SK-N-SH (cell line): ENCODE measurements at regions not wholly inside any gene's neighbourhood (a gene's known extent, or its start where the extent isn't known, plus 50 kb on each side); places are given as distances from the start of the nearest gene placed in this dataset.

Source experiments
- CTCF ChIA-PET: fragments of 300-600, 350-600 bp; formaldehyde crosslinking; extraction: SDS; loops from one replicate; lab custom pipeline; 2021; lab: Yijun Ruan, JAX
- POLR2A ChIA-PET: fragments of 350-600 bp; sonication (Branson Sonifier 250); formaldehyde crosslinking; extraction: SDS; loops from one replicate; lab custom pipeline; 2020; ENCODE audit warnings: antibody characterized with exemption, inconsistent platforms; lab: Yijun Ruan, JAX
- DNase-seq: peaks from one replicate; pipeline ENCODE4 v3.0.0; 2012
- H2AFZ ChIP-seq: fragments of 200-600 bp; sonication (generic); 2 replicates; pipeline ENCODE4 v1.8.1; 2016; ENCODE audit warnings: antibody characterized with exemption, mild to moderate bottlenecking, low read depth
- H3F3A ChIP-seq: fragments of 200-600 bp; sonication (generic); replicated peaks from 2 replicates; pipeline ENCODE3; 2016; ENCODE audit warnings: antibody characterized with exemption, mild to moderate bottlenecking; ENCODE audit not compliant: insufficient read depth
- H3K27ac ChIP-seq, 2 experiments: fragments of 200-500 bp in 1 of 2; fragments of 200-600 bp in 1 of 2; sonication (Bioruptor generic) in 1 of 2; sonication (generic), shearing (Covaris generic) in 1 of 2; 2 replicates each; pipeline versions ENCODE4 v1.5.1 to v1.6.1; 2014 to 2016; ENCODE audit warnings: low read depth in 2 of 2, inconsistent platforms in 1 of 2, low read length in 1 of 2, mild to moderate bottlenecking in 1 of 2, mixed read lengths in 1 of 2
- H3K27me3 ChIP-seq: fragments of 200-600 bp; sonication (generic), shearing (Covaris generic); 2 replicates; pipeline ENCODE4 v1.6.1; 2016; ENCODE audit warnings: mixed run types; ENCODE audit not compliant: insufficient read depth
- H3K36me3 ChIP-seq, 2 experiments: fragments of 200-500 bp in 1 of 2; fragments of 200-600 bp in 1 of 2; sonication (Bioruptor generic) in 1 of 2; sonication (generic) in 1 of 2; replicated peaks in 1 of 2; 2 replicates each; pipeline versions ENCODE3 to v1.5.1; 2014 to 2016; ENCODE audit warnings: low read length in 1 of 2, mild to moderate bottlenecking in 1 of 2; ENCODE audit not compliant: insufficient read depth in 2 of 2, control insufficient read depth in 1 of 2
- H3K4me1 ChIP-seq, 2 experiments: fragments of 200-500 bp in 1 of 2; fragments of 200-600 bp in 1 of 2; sonication (Bioruptor generic) in 1 of 2; sonication (generic), shearing (Covaris generic) in 1 of 2; 2 replicates each; pipeline versions ENCODE4 v1.5.1 to v1.6.1; 2014 to 2016; ENCODE audit warnings: low read depth in 1 of 2, low read length in 1 of 2, mixed run types in 1 of 2; ENCODE audit not compliant: insufficient read depth in 2 of 2, control insufficient read depth in 1 of 2
- H3K4me2 ChIP-seq: fragments of 200-600 bp; sonication (generic), shearing (Covaris generic); 2 replicates; pipeline ENCODE4 v1.6.1; 2017; ENCODE audit warnings: mixed run types
- H3K4me3 ChIP-seq, 2 experiments: fragments of 200-500 bp in 1 of 2; fragments of 200-600 bp in 1 of 2; sonication (Bioruptor generic) in 1 of 2; sonication (generic), shearing (Covaris generic) in 1 of 2; 2 replicates each; pipeline versions ENCODE4 v1.5.1 to v1.8.1; 2014 to 2016; ENCODE audit warnings: low read depth in 2 of 2, inconsistent platforms in 1 of 2, low read length in 1 of 2, mild to moderate bottlenecking in 1 of 2, mixed read lengths in 1 of 2, moderate library complexity in 1 of 2
- H3K79me2 ChIP-seq: fragments of 200-600 bp; sonication (generic); 2 replicates; pipeline ENCODE4 v1.8.1; 2017; ENCODE audit warnings: mild to moderate bottlenecking; ENCODE audit not compliant: insufficient read depth
- H3K9ac ChIP-seq: fragments of 200-600 bp; sonication (generic); 2 replicates; pipeline ENCODE4 v1.6.1; 2017; ENCODE audit warnings: mixed run types
- H3K9me2 ChIP-seq: fragments of 200-600 bp; sonication (generic); 2 replicates; pipeline ENCODE4 v1.6.1; 2017; ENCODE audit warnings: mixed run types
- H3K9me3 ChIP-seq: fragments of 200-600 bp; sonication (generic); 2 replicates; pipeline ENCODE4 v1.6.1; 2017; ENCODE audit warnings: mixed run types, mild to moderate bottlenecking, moderate library complexity
- H4K20me1 ChIP-seq: fragments of 200-600 bp; sonication (generic); 2 replicates; pipeline ENCODE4 v1.6.1; 2017; ENCODE audit warnings: mild to moderate bottlenecking, mixed run types; ENCODE audit not compliant: insufficient read depth
- EP300 ChIP-seq, 2 experiments: IDR thresholded peaks; 2 replicates each; pipeline versions ENCODE4 v1.4.0 to v1.6.1; 2012; ENCODE audit warnings: borderline replicate concordance in 1 of 2, low read depth in 1 of 2, low read length in 1 of 2
- EZH2phosphoT487 ChIP-seq: fragments of 200-600 bp; sonication (generic); IDR thresholded peaks from 2 replicates; pipeline ENCODE4 v1.6.1; 2017; ENCODE audit warnings: low read depth, mixed run types, mild to moderate bottlenecking, antibody characterized with exemption, moderate library complexity, borderline replicate concordance
- FOXJ3 ChIP-seq: sonication (generic); formaldehyde crosslinking; IDR thresholded peaks from 2 replicates; pipeline ENCODE4 v1.5.1; 2020; ENCODE audit warnings: mild to moderate bottlenecking, missing genetic modification reagents
- FOXM1 ChIP-seq: IDR thresholded peaks from 2 replicates; pipeline ENCODE4 v1.4.0; 2012; ENCODE audit warnings: low read depth, mild to moderate bottlenecking
- IRF3 ChIP-seq: fragments of 150-350 bp; IDR thresholded peaks from 2 replicates; pipeline ENCODE4 v1.6.1; 2016; ENCODE audit warnings: mild to moderate bottlenecking, low read depth, low read length
- JUND ChIP-seq: IDR thresholded peaks from 2 replicates; pipeline ENCODE4 v1.4.0; 2012
- MAX ChIP-seq: IDR thresholded peaks from 2 replicates; pipeline ENCODE4 v1.4.0; 2012; ENCODE audit warnings: low read depth
- NFIC ChIP-seq: IDR thresholded peaks from 2 replicates; pipeline ENCODE4 v1.4.0; 2012; ENCODE audit warnings: borderline replicate concordance
- TEAD4 ChIP-seq: IDR thresholded peaks from 2 replicates; pipeline ENCODE4 v1.4.0; 2012; ENCODE audit warnings: mild to moderate bottlenecking, borderline replicate concordance; ENCODE audit not compliant: insufficient read depth
- USF1 ChIP-seq: IDR thresholded peaks from 2 replicates; pipeline ENCODE4 v1.4.0; 2012; ENCODE audit warnings: low read depth, borderline replicate concordance
- YY1 ChIP-seq: IDR thresholded peaks from 2 replicates; pipeline ENCODE4 v1.4.0; 2012; ENCODE audit warnings: low read depth, mild to moderate bottlenecking
- ZBTB33 ChIP-seq: IDR thresholded peaks from 2 replicates; pipeline ENCODE4 v1.4.0; 2012; ENCODE audit warnings: low read depth, borderline replicate concordance
- WGBS: methylation state at CpG from one replicate; pipeline ENCODE4 v1.1.6; 2017; ENCODE audit warnings: low lambda C conversion rate; 5-methylcytosine and 5-hydroxymethylcytosine counted together

GRCh38 chrX:9189286-9189685 lies 155.4 kb upstream of the FAM9B start:
- H3K4me2 ChIP-seq, result no peak overlapping the region
- POLR2A ChIA-PET, result no interaction called here

More at GRCh38 chrX:9189286-9189685, 155.4 kb upstream of the FAM9B start:
- Histone ChIP-seq H3K9me3 (no peaks in the 10 kb centered on the region), H3K36me3 (no peaks in the 10 kb centered on the region), H3K9me2 (no peaks in the 10 kb centered on the region), H3K4me3 (no peak overlapping the region), H3K4me1 (peaks cover 0 to 20% of the 10 kb centered on the region in 2 experiments; a peak in 2 of 4 replicates), H3K27ac (peak overlapping the region in 1 of 2 experiments; percentile 76; a peak in 2 of 4 replicates), H3K27me3 (peaks cover 7% of the 10 kb centered on the region; the same call in 1 of the 2 replicates), H3F3A (no peaks in the 10 kb centered on the region), H3K79me2 (no peaks in the 10 kb centered on the region), H4K20me1 (no peaks in the 10 kb centered on the region), H2AFZ (no peak overlapping the region), H3K9ac (no peak overlapping the region)
- WGBS, result 49% methylated on average over 9 of the region's 9 CpGs
- CTCF ChIA-PET, result no interaction called here
- TF ChIP-seq USF1, result no peak
- TF ChIP-seq MAX, result no peak
- no peak for TF ChIP-seq TEAD4
- TF ChIP-seq EZH2phosphoT487, result no peak
- no peak for TF ChIP-seq JUND
- no peak for TF ChIP-seq FOXJ3 (CRISPR knock-in tag)
- no peak for TF ChIP-seq NFIC
- no peak for TF ChIP-seq EP300 (IDR thresholded peaks at IDR 0.05; ENCODE audit: borderline replicate concordance in 1 of 2, low read depth in 1 of 2, low read length in 1 of 2)
- TF ChIP-seq YY1, result no peak
- no peak for TF ChIP-seq IRF3
- TF ChIP-seq ZBTB33, result no peak
- no peak for TF ChIP-seq FOXM1
- DNase-seq, result no peak
